ENCODE measurements at regions not wholly inside any gene's neighbourhood (a gene's known extent, or its start where the extent isn't known, plus 50 kb on each side); places are given as distances from the start of the nearest gene placed in this dataset.
A peak's percentile ranks its signal among the peaks of the same experiment; 100 is the strongest.

DNA sequence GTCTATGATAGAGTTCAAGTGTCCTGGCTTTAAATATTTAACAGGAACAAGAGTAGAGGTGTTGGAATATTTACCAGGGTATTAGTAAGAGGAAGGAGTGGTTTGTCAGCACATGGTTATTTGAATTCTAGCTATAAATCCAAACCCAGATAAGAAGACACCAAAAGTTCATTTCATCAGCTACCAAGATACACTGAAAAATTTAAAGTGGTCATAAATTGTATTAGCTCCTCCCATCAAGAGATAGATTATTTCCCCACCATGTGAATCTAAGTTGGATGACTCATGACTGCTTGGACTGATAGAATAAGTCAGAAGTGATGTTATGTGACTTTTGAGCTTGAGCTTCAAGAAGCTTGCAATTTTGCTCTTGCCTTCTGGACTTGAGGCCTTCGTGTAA lies 72.1 kb upstream of the GRAMD2B start:
- no peak for TF ChIP-seq CTCF (IDR thresholded peaks at IDR 0.05; ENCODE audit: control extremely low read depth, extremely low read depth, low read depth, missing control alignments)
- CTCF ChIA-PET = interaction anchor here (0.9 to 8.8 kb wide), 7 partner anchors 8 to 181 kb away, joined by 3 to 77 read pairs (median 5); no protein-coding TSS in a partner anchor
- POLR2A ChIA-PET = no interaction called here
- no peak for DNase-seq (ENCODE audit: extremely low spot score)

- ChIA-PET CTCF (interaction anchor here (0.7 to 8.8 kb wide), 25 partner anchors 10 to 247 kb away, joined by 3 to 77 read pairs (median 5); partner anchors contain the start of genes ALDH7A1 and PHAX), POLR2A (no interaction called here)
- DNase-seq (ENCODE audit: extremely low spot score) = peak; percentile 59
- TF ChIP-seq CTCF (IDR thresholded peaks at IDR 0.05; ENCODE audit: control extremely low read depth, extremely low read depth, low read depth, missing control alignments) = peak; percentile 53
These were observed 69.0 kb upstream of the GRAMD2B start for GRCh38 chr5:126354012-126354857.

- POLR2A ChIA-PET = no interaction called here
- CTCF ChIA-PET = interaction anchor here (0.9 to 8.8 kb wide), 15 partner anchors 11 to 185 kb away, joined by 3 to 77 read pairs (median 5); no protein-coding TSS in a partner anchor
- no peak for TF ChIP-seq CTCF (IDR thresholded peaks at IDR 0.05; ENCODE audit: control extremely low read depth, extremely low read depth, low read depth, missing control alignments)
- no peak for DNase-seq (ENCODE audit: extremely low spot score)
These were observed 68.1 kb upstream of the GRAMD2B start for GRCh38 chr5:126354858-126355731.

DNA sequence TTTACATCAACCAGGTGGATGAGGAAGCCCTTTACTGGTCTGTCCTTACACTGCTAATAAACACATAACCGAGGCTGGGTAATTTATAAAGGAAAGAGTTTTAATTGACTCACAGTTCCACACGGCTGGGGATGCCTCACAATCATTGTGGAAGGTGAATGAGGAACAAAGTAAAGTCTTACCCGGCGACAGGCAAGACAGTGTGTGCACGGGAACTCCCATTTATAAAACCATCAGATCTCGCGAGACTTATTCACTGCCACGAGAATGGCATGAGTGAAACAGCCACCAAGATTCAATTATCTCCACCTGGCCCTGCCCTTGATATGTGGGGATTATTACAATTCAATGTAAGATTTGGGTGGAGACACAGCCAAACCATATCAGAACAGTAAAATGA lies 67.3 kb upstream of the GRAMD2B start:
- TF ChIP-seq CTCF (IDR thresholded peaks at IDR 0.05; ENCODE audit: control extremely low read depth, extremely low read depth, low read depth, missing control alignments) = no peak
- ChIA-PET CTCF (interaction anchor here (0.9 to 5.3 kb wide), 9 partner anchors 13 to 184 kb away, joined by 3 to 57 read pairs (median 14); no protein-coding TSS in a partner anchor), POLR2A (no interaction called here)
- DNase-seq (ENCODE audit: extremely low spot score) = no peak

- POLR2A ChIA-PET = no interaction called here
- CTCF ChIA-PET = interaction anchor here (1.2 to 5.4 kb wide), 9 partner anchors 8 to 243 kb away, joined by 3 to 41 read pairs (median 6); partner anchors contain the start of gene PHAX
- DNase-seq (ENCODE audit: extremely low spot score) = no peak
- no peak for TF ChIP-seq CTCF (IDR thresholded peaks at IDR 0.05; ENCODE audit: control extremely low read depth, extremely low read depth, low read depth, missing control alignments)
These were observed 65.4 kb upstream of the GRAMD2B start for GRCh38 chr5:126357585-126358342.

All from GM10248 (cell line).